KMS-11 (cell line): ENCODE measurements at regions not wholly inside any gene's neighbourhood (a gene's known extent, or its start where the extent isn't known, plus 50 kb on each side); places are given as distances from the start of the nearest gene placed in this dataset.

ENCODE experiments used
- H2AFZ ChIP-seq: fragments of 200-600 bp; sonication (generic); 2 replicates; pipeline ENCODE4 v1.6.1; 2016; ENCODE audit warnings: antibody characterized with exemption, mixed run types, low read depth
- H3K27ac ChIP-seq: fragments of 200-600 bp; sonication (generic); 2 replicates; pipeline ENCODE4 v1.6.1; 2016; ENCODE audit warnings: mild to moderate bottlenecking, mixed run types
- H3K27me3 ChIP-seq: fragments of 200-600 bp; sonication (generic); 2 replicates; pipeline ENCODE4 v1.6.1; 2017; ENCODE audit warnings: mild to moderate bottlenecking, low read depth, mixed run types, moderate library complexity; ENCODE audit not compliant: insufficient read depth
- H3K36me3 ChIP-seq: fragments of 200-600 bp; sonication (generic); 2 replicates; pipeline ENCODE4 v1.6.1; 2017; ENCODE audit warnings: mild to moderate bottlenecking, mixed run types; ENCODE audit not compliant: insufficient read depth
- H3K4me1 ChIP-seq: fragments of 200-600 bp; sonication (generic); 2 replicates; pipeline ENCODE4 v1.6.1; 2016; ENCODE audit warnings: mild to moderate bottlenecking, low read depth, mixed run types; ENCODE audit not compliant: poor library complexity, severe bottlenecking
- H3K4me2 ChIP-seq: fragments of 200-600 bp; sonication (generic); 2 replicates; pipeline ENCODE4 v1.7.0; 2016; ENCODE audit warnings: mild to moderate bottlenecking, mixed run types
- H3K4me3 ChIP-seq: fragments of 200-600 bp; sonication (generic); IDR thresholded peaks from 2 replicates; pipeline ENCODE4 v1.6.1; 2017; ENCODE audit warnings: low read depth, low read length, mixed read lengths; ENCODE audit not compliant: insufficient read depth
- H3K79me2 ChIP-seq: fragments of 200-600 bp; sonication (generic); 2 replicates; pipeline ENCODE4 v1.6.1; 2016; ENCODE audit warnings: low read depth, mixed run types; ENCODE audit not compliant: insufficient read depth
- H3K9ac ChIP-seq: fragments of 200-600 bp; sonication (generic); 2 replicates; pipeline ENCODE4 v1.6.1; 2016; ENCODE audit warnings: mild to moderate bottlenecking, mixed run types
- H4K20me1 ChIP-seq: fragments of 200-600 bp; sonication (generic); 2 replicates; pipeline ENCODE4 v1.6.1; 2016; ENCODE audit warnings: mild to moderate bottlenecking, mixed run types; ENCODE audit not compliant: insufficient read depth
- TF ChIP-seq, protein P1 (sequence below): fragments of 200-600 bp; sonication (generic); conservative IDR thresholded peaks from 2 replicates; pipeline ENCODE4 v1.6.1; 2017; ENCODE audit warnings: low read depth, mild to moderate bottlenecking, antibody characterized with exemption, low read length, moderate library complexity, mixed read lengths

DNA sequence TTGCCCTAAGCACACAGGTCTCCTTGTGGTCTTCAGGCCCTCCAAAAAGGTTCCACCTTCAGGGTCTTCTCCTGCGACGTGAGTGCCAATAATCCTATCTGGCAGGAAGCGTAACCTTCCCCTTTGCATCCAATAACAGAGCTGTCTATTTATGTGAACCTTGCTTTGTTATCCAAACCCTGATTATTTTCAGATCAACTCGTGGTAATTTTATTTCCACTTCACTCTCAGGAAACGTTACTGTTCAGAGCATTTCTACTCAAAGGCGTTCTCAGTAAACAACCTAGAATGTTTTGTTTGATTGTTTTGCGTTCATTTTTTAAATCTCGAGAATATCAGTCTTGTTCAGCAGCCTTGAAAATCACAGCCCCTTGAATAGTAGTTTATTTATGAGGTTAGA, 232.3 kb upstream of the KLF6 start:
- Histone ChIP-seq H3K27ac (no peak overlapping the region), H4K20me1 (no peaks in the 10 kb centered on the region), H3K79me2 (no peaks in the 10 kb centered on the region), H3K4me2 (no peak overlapping the region), H3K4me1 (no peaks in the 10 kb centered on the region), H2AFZ (no peak overlapping the region), H3K27me3 (no peaks in the 10 kb centered on the region), H3K9ac (no peak overlapping the region), H3K4me3 (no peak overlapping the region), H3K36me3 (no peaks in the 10 kb centered on the region)
- TF ChIP-seq, protein P1, sequence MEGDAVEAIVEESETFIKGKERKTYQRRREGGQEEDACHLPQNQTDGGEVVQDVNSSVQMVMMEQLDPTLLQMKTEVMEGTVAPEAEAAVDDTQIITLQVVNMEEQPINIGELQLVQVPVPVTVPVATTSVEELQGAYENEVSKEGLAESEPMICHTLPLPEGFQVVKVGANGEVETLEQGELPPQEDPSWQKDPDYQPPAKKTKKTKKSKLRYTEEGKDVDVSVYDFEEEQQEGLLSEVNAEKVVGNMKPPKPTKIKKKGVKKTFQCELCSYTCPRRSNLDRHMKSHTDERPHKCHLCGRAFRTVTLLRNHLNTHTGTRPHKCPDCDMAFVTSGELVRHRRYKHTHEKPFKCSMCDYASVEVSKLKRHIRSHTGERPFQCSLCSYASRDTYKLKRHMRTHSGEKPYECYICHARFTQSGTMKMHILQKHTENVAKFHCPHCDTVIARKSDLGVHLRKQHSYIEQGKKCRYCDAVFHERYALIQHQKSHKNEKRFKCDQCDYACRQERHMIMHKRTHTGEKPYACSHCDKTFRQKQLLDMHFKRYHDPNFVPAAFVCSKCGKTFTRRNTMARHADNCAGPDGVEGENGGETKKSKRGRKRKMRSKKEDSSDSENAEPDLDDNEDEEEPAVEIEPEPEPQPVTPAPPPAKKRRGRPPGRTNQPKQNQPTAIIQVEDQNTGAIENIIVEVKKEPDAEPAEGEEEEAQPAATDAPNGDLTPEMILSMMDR, result no peak

- no peak overlapping the region for H3K4me3 ChIP-seq
- TF ChIP-seq, protein P1, result no peak
- no peaks in the 10 kb centered on the region for H3K79me2 ChIP-seq
- no peak overlapping the region for H3K27ac ChIP-seq
- H4K20me1 ChIP-seq, result no peaks in the 10 kb centered on the region
- no peak overlapping the region for H2AFZ ChIP-seq
- no peaks in the 10 kb centered on the region for H3K27me3 ChIP-seq
- no peaks in the 10 kb centered on the region for H3K4me1 ChIP-seq
- no peak overlapping the region for H3K9ac ChIP-seq
- no peaks in the 10 kb centered on the region for H3K36me3 ChIP-seq
- H3K4me2 ChIP-seq, result no peak overlapping the region
These were observed 231.3 kb upstream of the KLF6 start for GRCh38 chr10:4016214-4016740.

- no peak overlapping the region for H3K27ac ChIP-seq
- H4K20me1 ChIP-seq, result no peaks in the 10 kb centered on the region
- no peak overlapping the region for H3K4me2 ChIP-seq
- no peaks in the 10 kb centered on the region for H3K36me3 ChIP-seq
- H3K27me3 ChIP-seq, result no peaks in the 10 kb centered on the region
- no peak overlapping the region for H3K9ac ChIP-seq
- no peak overlapping the region for H3K4me3 ChIP-seq
- H2AFZ ChIP-seq, result no peak overlapping the region
- no peaks in the 10 kb centered on the region for H3K4me1 ChIP-seq
- H3K79me2 ChIP-seq, result no peaks in the 10 kb centered on the region
- TF ChIP-seq, protein P1, result no peak
These were observed 228.7 kb upstream of the KLF6 start for GRCh38 chr10:4013651-4014121.

DNA sequence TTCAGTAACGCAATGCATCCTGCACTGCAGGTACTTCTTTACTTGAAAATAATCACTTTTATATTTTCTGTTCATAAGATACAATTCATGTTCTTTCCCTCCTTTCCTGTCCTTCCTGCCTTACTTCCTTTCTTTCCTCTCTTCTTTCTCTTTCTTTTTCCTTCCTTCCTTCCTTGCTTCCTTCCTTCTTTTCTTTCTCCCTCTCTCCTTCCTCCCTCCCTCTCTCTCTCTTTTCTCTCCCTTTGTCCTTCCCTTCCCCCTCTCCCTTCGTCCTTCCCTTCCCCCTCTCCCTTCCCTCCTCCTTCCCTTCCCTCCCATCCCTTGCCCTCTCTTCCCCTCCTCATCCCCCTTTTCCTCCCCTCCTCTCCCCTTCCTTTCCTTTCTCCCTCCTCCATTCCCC, 227.8 kb upstream of the KLF6 start:
- no peaks in the 10 kb centered on the region for H3K4me1 ChIP-seq
- H3K27ac ChIP-seq, result no peak overlapping the region
- TF ChIP-seq, protein P1, result no peak

More for the DNA sequence above, 227.8 kb upstream of the KLF6 start:
- Histone ChIP-seq H3K9ac (no peak overlapping the region), H3K4me3 (no peak overlapping the region), H2AFZ (no peak overlapping the region), H4K20me1 (no peaks in the 10 kb centered on the region), H3K36me3 (no peaks in the 10 kb centered on the region), H3K27me3 (no peaks in the 10 kb centered on the region), H3K4me2 (no peak overlapping the region), H3K79me2 (no peaks in the 10 kb centered on the region)
